Liver (tissue), 7 donors: ENCODE measurements at regions not wholly inside any gene's neighbourhood (a gene's known extent, or its start where the extent isn't known, plus 50 kb on each side); places are given as distances from the start of the nearest gene placed in this dataset.

Source experiments
- DNase-seq: peaks from one replicate; pipeline ENCODE4 v3.0.0-alpha.2; 2017; ENCODE audit warnings: low spot score
- H3K27ac ChIP-seq, 2 donors: one replicate each; pipeline ENCODE4 v1.7.0; 2013; ENCODE audit warnings: inconsistent platforms in 2 of 2, low read length in 2 of 2, control low read depth in 1 of 2, low read depth in 1 of 2, mild to moderate bottlenecking in 1 of 2
- H3K27me3 ChIP-seq, 4 donors: one replicate each; pipeline versions ENCODE4 v1.6.1 to v1.7.0; 2013; ENCODE audit warnings: low read length in 3 of 4, inconsistent platforms in 1 of 4, mild to moderate bottlenecking in 1 of 4, moderate library complexity in 1 of 4; ENCODE audit not compliant: control insufficient read depth in 4 of 4, insufficient read depth in 4 of 4
- H3K36me3 ChIP-seq, 4 donors: one replicate each; pipeline versions ENCODE4 v1.6.1 to v1.7.0; 2013; ENCODE audit warnings: low read length in 3 of 4, mild to moderate bottlenecking in 3 of 4, low read depth in 1 of 4, moderate library complexity in 1 of 4; ENCODE audit not compliant: control insufficient read depth in 4 of 4, insufficient read depth in 3 of 4
- H3K4me1 ChIP-seq, 4 donors: one replicate each; pipeline versions ENCODE4 v1.6.1 to v1.7.0; 2013; ENCODE audit warnings: low read length in 3 of 4, mild to moderate bottlenecking in 3 of 4, moderate library complexity in 1 of 4; ENCODE audit not compliant: control insufficient read depth in 4 of 4, insufficient read depth in 4 of 4
- H3K4me3 ChIP-seq, 3 donors: one replicate each; pipeline versions ENCODE4 v1.6.1 to v1.7.0; 2013; ENCODE audit warnings: low read length in 3 of 3, control low read depth in 1 of 3, low read depth in 1 of 3, mild to moderate bottlenecking in 1 of 3
- H3K9ac ChIP-seq, 2 donors: one replicate each; pipeline ENCODE4 v1.7.0; 2013; ENCODE audit warnings: low read length in 2 of 2, mild to moderate bottlenecking in 2 of 2, moderate library complexity in 2 of 2, control low read depth in 1 of 2, low read depth in 1 of 2
- H3K9me3 ChIP-seq, 4 donors: one replicate each; pipeline versions ENCODE4 v1.6.1 to v1.7.0; 2013; ENCODE audit warnings: low read length in 3 of 4; ENCODE audit not compliant: control insufficient read depth in 4 of 4
- EGR1 ChIP-seq, 2 donors: IDR thresholded peaks; 2 replicates each; pipeline ENCODE4 v1.6.1; 2016 to 2018; ENCODE audit warnings: antibody characterized with exemption in 2 of 2, low read depth in 2 of 2
- FOXA1 ChIP-seq: IDR thresholded peaks from 2 replicates; pipeline ENCODE4 v1.6.1; 2016; ENCODE audit warnings: antibody characterized with exemption
- GABPA ChIP-seq, 2 donors: IDR thresholded peaks in 1 of 2; conservative IDR thresholded peaks in 1 of 2; 2 replicates each; pipeline ENCODE4 v1.6.1; 2016; ENCODE audit warnings: antibody characterized with exemption in 2 of 2, mild to moderate bottlenecking in 1 of 2, moderate library complexity in 1 of 2
- HNF4A ChIP-seq, 2 donors: conservative IDR thresholded peaks; 2 replicates each; pipeline ENCODE4 v1.6.1; 2016; ENCODE audit warnings: antibody characterized with exemption in 2 of 2, mild to moderate bottlenecking in 2 of 2
- HNF4G ChIP-seq: IDR thresholded peaks from 2 replicates; pipeline ENCODE4 v1.6.1; 2016; ENCODE audit warnings: antibody characterized with exemption
- JUND ChIP-seq, 2 donors: IDR thresholded peaks; 2 replicates each; pipeline ENCODE4 v1.6.1; 2016; ENCODE audit warnings: antibody characterized with exemption in 2 of 2
- MAX ChIP-seq: IDR thresholded peaks from 2 replicates; pipeline ENCODE4 v1.6.1; 2016; ENCODE audit warnings: antibody characterized with exemption
- NR2F2 ChIP-seq: IDR thresholded peaks from 2 replicates; pipeline ENCODE4 v1.6.1; 2016; ENCODE audit warnings: antibody characterized with exemption
- REST ChIP-seq: IDR thresholded peaks from 2 replicates; pipeline ENCODE4 v1.6.1; 2016; ENCODE audit warnings: antibody characterized with exemption, mild to moderate bottlenecking
- SP1 ChIP-seq: IDR thresholded peaks from 2 replicates; pipeline ENCODE4 v1.6.1; 2018; ENCODE audit warnings: antibody characterized with exemption, mild to moderate bottlenecking
- TAF1 ChIP-seq: conservative IDR thresholded peaks from 2 replicates; pipeline ENCODE4 v1.6.1; 2016; ENCODE audit warnings: antibody characterized with exemption, mild to moderate bottlenecking
- YY1 ChIP-seq: IDR thresholded peaks from 2 replicates; pipeline ENCODE4 v1.6.1; 2016; ENCODE audit warnings: antibody characterized with exemption, mild to moderate bottlenecking
- ZBTB33 ChIP-seq: IDR thresholded peaks from 2 replicates; pipeline ENCODE4 v1.6.1; 2016; ENCODE audit warnings: antibody characterized with exemption
- WGBS: extraction: QIAGEN DNeasy Blood & Tissue Kit; methylation state at CpG from one replicate; pipeline ENCODE4 v1.1.7; 2013; 5-methylcytosine and 5-hydroxymethylcytosine counted together
- donor health status: healthy.
- donor health status: healthy.
- donor health status: healthy.
- donor health status: healthy.

- no peaks in the 10 kb centered on the region for H3K36me3 ChIP-seq
- no peaks in the 10 kb centered on the region for H3K4me1 ChIP-seq
- H3K27me3 ChIP-seq, result no peaks in the 10 kb centered on the region
- H3K4me3 ChIP-seq, result no peak overlapping the region
- no peak for TF ChIP-seq GABPA (IDR thresholded peaks at IDR 0.05 in 1 of 2, conservative IDR thresholded peaks at IDR 0.05 in 1 of 2)
- no peak for TF ChIP-seq TAF1
- no peak for TF ChIP-seq HNF4A (conservative IDR thresholded peaks at IDR 0.05)
- no peak for TF ChIP-seq FOXA1
- no peak for TF ChIP-seq EGR1 (IDR thresholded peaks at IDR 0.05; ENCODE audit: low read depth in 2 of 2)
- no peak for TF ChIP-seq HNF4G
- no peak for DNase-seq
- H3K9me3 ChIP-seq, result no peaks in the 10 kb centered on the region
- no peak overlapping the region for H3K9ac ChIP-seq
- no peak overlapping the region for H3K27ac ChIP-seq
Measured at GRCh38 chr5:158644301-158644700, 455.4 kb downstream of the EBF1 start.

GRCh38 chr5:158643840-158644239 is 455.9 kb downstream of the EBF1 start:
- H3K4me1 ChIP-seq, result no peaks in the 10 kb centered on the region
- TF ChIP-seq HNF4G (no peak), ZBTB33 (no peak), SP1 (no peak), NR2F2 (no peak), FOXA1 (no peak)
- no peak for DNase-seq
- H3K9ac ChIP-seq, result no peak overlapping the region
- no peaks in the 10 kb centered on the region for H3K36me3 ChIP-seq
- no peak overlapping the region for H3K27ac ChIP-seq
- no peaks in the 10 kb centered on the region for H3K9me3 ChIP-seq
- no peaks in the 10 kb centered on the region for H3K27me3 ChIP-seq
- no peak overlapping the region for H3K4me3 ChIP-seq
- 84% methylated on average over 1 of the region's 1 CpG for WGBS

- DNase-seq, result no peak
- no peaks in the 10 kb centered on the region for H3K9me3 ChIP-seq
- no peaks in the 10 kb centered on the region for H3K27me3 ChIP-seq
- no peaks in the 10 kb centered on the region for H3K36me3 ChIP-seq
- no peak overlapping the region for H3K4me3 ChIP-seq
- no peak overlapping the region for H3K27ac ChIP-seq
- TF ChIP-seq HNF4A (conservative IDR thresholded peaks at IDR 0.05) (no peak), ZBTB33 (no peak), MAX (no peak), EGR1 (IDR thresholded peaks at IDR 0.05; ENCODE audit: low read depth in 2 of 2) (no peak), NR2F2 (no peak), HNF4G (no peak)
- no peak overlapping the region for H3K9ac ChIP-seq
- H3K4me1 ChIP-seq, result no peaks in the 10 kb centered on the region
Measured at GRCh38 chr5:158642879-158643278, 456.8 kb downstream of the EBF1 start.

GRCh38 chr5:158641016-158641415 is 458.7 kb downstream of the EBF1 start:
- Histone ChIP-seq H3K4me1 (no peaks in the 10 kb centered on the region), H3K9ac (no peak overlapping the region), H3K9me3 (no peaks in the 10 kb centered on the region), H3K27me3 (no peaks in the 10 kb centered on the region), H3K4me3 (no peak overlapping the region), H3K27ac (no peak overlapping the region), H3K36me3 (no peaks in the 10 kb centered on the region)
- 95% methylated on average over 3 of the region's 3 CpGs for WGBS
- DNase-seq, result no peak
- TF ChIP-seq MAX, result no peak
- TF ChIP-seq REST, result no peak
- TF ChIP-seq ZBTB33, result no peak
- TF ChIP-seq JUND (IDR thresholded peaks at IDR 0.05), result no peak
- no peak for TF ChIP-seq NR2F2
- no peak for TF ChIP-seq YY1
- no peak for TF ChIP-seq SP1
- TF ChIP-seq HNF4A (conservative IDR thresholded peaks at IDR 0.05), result no peak
